Lower lobe of right lung (tissue), 2 donors: ENCODE measurements at regions not wholly inside any gene's neighbourhood (a gene's known extent, or its start where the extent isn't known, plus 50 kb on each side); places are given as distances from the start of the nearest gene placed in this dataset.
"Not testable (repeated sequence)": the region's sequence is repeated elsewhere in the genome, so short reads cannot be mapped to it uniquely, and the experiment has no call there.

Experiments
- ATAC-seq, 2 donors: fragments of 200-7000 bp; cut with Tn5 transposase; one replicate each; pipeline ENCODE4 v1.9.1; 2020 to 2022; ENCODE audit warnings: mild to moderate bottlenecking in 2 of 2, moderate library complexity in 2 of 2
- DNase-seq: peaks from one replicate; pipeline ENCODE4 v3.0.0-alpha.2; 2020
- H3K27ac ChIP-seq: fragments of 200-600 bp; one replicate; pipeline ENCODE4 v1.8.0; 2022
- H3K27me3 ChIP-seq: fragments of 200-600 bp; one replicate; pipeline ENCODE4 v1.8.0; 2022; ENCODE audit warnings: low read depth
- H3K36me3 ChIP-seq: fragments of 200-600 bp; one replicate; pipeline ENCODE4 v1.8.0; 2022; ENCODE audit warnings: mild to moderate bottlenecking
- H3K4me1 ChIP-seq: fragments of 200-600 bp; one replicate; pipeline ENCODE4 v1.8.0; 2022
- H3K4me3 ChIP-seq: fragments of 200-600 bp; one replicate; pipeline ENCODE4 v1.8.0; 2022; ENCODE audit warnings: mild to moderate bottlenecking
- H3K9me3 ChIP-seq: fragments of 200-600 bp; one replicate; pipeline ENCODE4 v1.8.0; 2022
- intact Hi-C: fragments of 100-400 bp; cut with DNase I; formaldehyde crosslinking; loops from one replicate; pipeline ENCODE4 v1.11.0; 2022
- TF ChIP-seq, protein P1 (sequence below): fragments of 200-600 bp; IDR thresholded peaks from one replicate; pipeline ENCODE4 v1.8.0; 2022; ENCODE audit warnings: antibody characterized with exemption, mild to moderate bottlenecking
- donor health status: DM: no; HTN: yes; CAD: no; lungs with severe emphysema.

DNA sequence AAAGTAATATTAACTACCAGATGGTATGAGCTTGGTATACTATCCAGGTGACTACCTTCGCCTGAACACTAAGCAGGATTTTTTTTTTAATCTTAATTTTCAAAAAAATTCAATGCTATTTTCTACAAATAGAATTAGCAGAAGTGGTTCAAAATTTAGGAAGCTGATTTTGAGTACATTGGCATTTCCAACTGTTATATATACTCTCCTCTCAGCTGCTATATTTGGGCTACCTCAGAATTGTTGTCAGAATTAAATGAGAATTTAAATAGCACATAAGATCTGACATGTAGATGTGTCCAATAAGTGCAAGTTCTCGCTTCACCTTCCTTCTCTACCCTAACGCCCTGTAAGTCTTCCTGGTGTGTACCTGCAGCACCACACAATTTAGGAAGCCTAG lies 83.1 kb downstream of the DUSP6 start:
- no peak overlapping the region for H3K27ac ChIP-seq
- TF ChIP-seq, protein P1, sequence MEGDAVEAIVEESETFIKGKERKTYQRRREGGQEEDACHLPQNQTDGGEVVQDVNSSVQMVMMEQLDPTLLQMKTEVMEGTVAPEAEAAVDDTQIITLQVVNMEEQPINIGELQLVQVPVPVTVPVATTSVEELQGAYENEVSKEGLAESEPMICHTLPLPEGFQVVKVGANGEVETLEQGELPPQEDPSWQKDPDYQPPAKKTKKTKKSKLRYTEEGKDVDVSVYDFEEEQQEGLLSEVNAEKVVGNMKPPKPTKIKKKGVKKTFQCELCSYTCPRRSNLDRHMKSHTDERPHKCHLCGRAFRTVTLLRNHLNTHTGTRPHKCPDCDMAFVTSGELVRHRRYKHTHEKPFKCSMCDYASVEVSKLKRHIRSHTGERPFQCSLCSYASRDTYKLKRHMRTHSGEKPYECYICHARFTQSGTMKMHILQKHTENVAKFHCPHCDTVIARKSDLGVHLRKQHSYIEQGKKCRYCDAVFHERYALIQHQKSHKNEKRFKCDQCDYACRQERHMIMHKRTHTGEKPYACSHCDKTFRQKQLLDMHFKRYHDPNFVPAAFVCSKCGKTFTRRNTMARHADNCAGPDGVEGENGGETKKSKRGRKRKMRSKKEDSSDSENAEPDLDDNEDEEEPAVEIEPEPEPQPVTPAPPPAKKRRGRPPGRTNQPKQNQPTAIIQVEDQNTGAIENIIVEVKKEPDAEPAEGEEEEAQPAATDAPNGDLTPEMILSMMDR: no peak
- H3K9me3 ChIP-seq: peaks cover 3% of the 10 kb centered on the region
- no peak overlapping the region for H3K4me3 ChIP-seq
- no peaks in the 10 kb centered on the region for H3K4me1 ChIP-seq
- intact Hi-C loops: no loop called here
- no peak for ATAC-seq
- no peaks in the 10 kb centered on the region for H3K36me3 ChIP-seq
- no peaks in the 10 kb centered on the region for H3K27me3 ChIP-seq
- DNase-seq: no peak

GRCh38 chr12:89267404-89267803 lies 84.9 kb downstream of the DUSP6 start:
- intact Hi-C loops: no loop called here
- Histone ChIP-seq H3K27me3 (no peaks in the 10 kb centered on the region), H3K4me3 (no peak overlapping the region), H3K36me3 (no peaks in the 10 kb centered on the region), H3K9me3 (peaks cover 3% of the 10 kb centered on the region), H3K27ac (no peak overlapping the region), H3K4me1 (no peaks in the 10 kb centered on the region)
- TF ChIP-seq, protein P1: no peak
- ATAC-seq (no peak), DNase-seq (no peak)

GRCh38 chr12:89266574-89267188 lies 85.6 kb downstream of the DUSP6 start:
- H3K36me3 ChIP-seq, H3K9me3 ChIP-seq, intact Hi-C loops, H3K27ac ChIP-seq, H3K4me1 ChIP-seq, H3K4me3 ChIP-seq, ATAC-seq, H3K27me3 ChIP-seq: not testable (repeated sequence)
- peak; percentile 38 for DNase-seq

GRCh38 chr12:89264837-89265236 lies 87.5 kb downstream of the DUSP6 start:
- Histone ChIP-seq H3K27me3 (no peaks in the 10 kb centered on the region), H3K36me3 (no peaks in the 10 kb centered on the region), H3K4me3 (no peak overlapping the region), H3K27ac (no peak overlapping the region), H3K9me3 (no peaks in the 10 kb centered on the region), H3K4me1 (no peaks in the 10 kb centered on the region)
- TF ChIP-seq, protein P1: no peak
- no peak for ATAC-seq
- intact Hi-C loops: no loop called here
- no peak for DNase-seq

- H3K4me1 ChIP-seq: no peaks in the 10 kb centered on the region
- ATAC-seq: no peak
- H3K4me3 ChIP-seq: no peak overlapping the region
- H3K27ac ChIP-seq: no peak overlapping the region
- intact Hi-C loops: no loop called here
- H3K27me3 ChIP-seq: no peaks in the 10 kb centered on the region
- H3K9me3 ChIP-seq: no peaks in the 10 kb centered on the region
- TF ChIP-seq, protein P1: no peak
- no peaks in the 10 kb centered on the region for H3K36me3 ChIP-seq
- DNase-seq: no peak
These were observed 88.4 kb downstream of the DUSP6 start for GRCh38 chr12:89263900-89264299.

DNA sequence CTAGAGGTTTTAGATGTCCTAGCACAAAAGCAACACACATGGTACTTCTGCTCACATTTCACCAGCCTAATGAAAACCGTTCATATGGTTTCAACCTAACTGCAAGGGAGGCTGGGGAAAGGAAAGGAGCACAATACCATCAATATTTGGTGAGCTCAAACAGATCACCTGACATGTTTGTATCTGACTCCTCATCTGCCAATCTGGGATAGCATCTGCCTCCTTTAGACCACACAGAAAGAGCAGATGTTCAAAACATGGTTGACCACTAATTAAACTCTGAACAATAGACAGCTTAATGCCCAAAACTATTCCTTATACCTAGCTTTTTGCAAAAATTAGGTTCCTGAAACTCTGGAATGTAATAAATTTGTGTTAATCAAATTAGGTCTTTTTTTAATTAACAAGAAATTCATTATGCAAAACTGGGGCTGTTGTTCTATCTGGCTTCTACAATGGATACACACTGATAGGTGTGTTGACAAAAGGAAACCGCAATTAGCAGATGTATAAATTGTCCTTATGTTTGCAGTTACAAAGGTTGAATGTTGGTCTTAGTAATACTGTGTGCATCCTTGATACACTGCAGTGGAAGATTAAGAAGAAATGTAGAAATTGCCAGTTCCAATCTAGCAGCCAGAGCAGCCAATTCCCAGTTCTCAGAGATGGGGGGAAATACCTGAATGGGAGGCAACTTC lies 89.3 kb downstream of the DUSP6 start:
- no peaks in the 10 kb centered on the region for H3K4me1 ChIP-seq
- ATAC-seq: no peak
- intact Hi-C loops: no loop called here

More for the DNA sequence above, 89.3 kb downstream of the DUSP6 start:
- no peaks in the 10 kb centered on the region for H3K27me3 ChIP-seq
- peaks cover 2% of the 10 kb centered on the region for H3K9me3 ChIP-seq
- no peak overlapping the region for H3K4me3 ChIP-seq
- no peaks in the 10 kb centered on the region for H3K36me3 ChIP-seq
- TF ChIP-seq, protein P1: no peak
- no peak for DNase-seq
- H3K27ac ChIP-seq: no peak overlapping the region
